Skeletal muscle satellite cell (primary cell): ENCODE measurements at regions not wholly inside any gene's neighbourhood (a gene's known extent, or its start where the extent isn't known, plus 50 kb on each side); places are given as distances from the start of the nearest gene placed in this dataset.
A peak's percentile ranks its signal among the peaks of the same experiment; 100 is the strongest.

Source experiments
- H3K27me3 ChIP-seq: 2 replicates; pipeline ENCODE4 v1.7.0; 2013; ENCODE audit warnings: low read length; ENCODE audit not compliant: control insufficient read depth, insufficient read depth
- H3K36me3 ChIP-seq: 2 replicates; pipeline ENCODE4 v1.7.0; 2013; ENCODE audit warnings: mild to moderate bottlenecking, control low read depth, low read length; ENCODE audit not compliant: insufficient read depth
- H3K4me1 ChIP-seq: 2 replicates; pipeline ENCODE4 v1.7.0; 2013; ENCODE audit warnings: low read length; ENCODE audit not compliant: control insufficient read depth, insufficient read depth
- H3K4me2 ChIP-seq: 2 replicates; pipeline ENCODE4 v1.7.0; 2013; ENCODE audit warnings: mild to moderate bottlenecking, low read length
- H3K4me3 ChIP-seq: 2 replicates; pipeline ENCODE4 v1.7.0; 2013; ENCODE audit warnings: low read length
- H3K9ac ChIP-seq: 2 replicates; pipeline ENCODE4 v1.7.0; 2013; ENCODE audit warnings: mild to moderate bottlenecking, low read depth, low read length, moderate library complexity
- H3K9me3 ChIP-seq: replicated peaks from 2 replicates; pipeline ENCODE4 v1.7.0; 2013; ENCODE audit warnings: mild to moderate bottlenecking, control low read depth, low read length

GRCh38 chr14:34931206-34931605 is 51.6 kb upstream of the SRP54 start:
- H3K4me2 ChIP-seq: no peak overlapping the region

GRCh38 chr14:34930591-34931091 is 52.2 kb upstream of the SRP54 start:
- Histone ChIP-seq H3K9ac (no peak overlapping the region), H3K4me3 (no peak overlapping the region), H3K4me1 (peaks cover 24% of the 10 kb centered on the region), H3K27me3 (no peaks in the 10 kb centered on the region), H3K9me3 (no peaks in the 10 kb centered on the region), H3K36me3 (no peaks in the 10 kb centered on the region), H3K4me2 (no peak overlapping the region)

More at GRCh38 chr14:34931206-34931605, 51.6 kb upstream of the SRP54 start:
- H3K36me3 ChIP-seq: no peaks in the 10 kb centered on the region
- peak overlapping the region; percentile 3 for H3K9ac ChIP-seq
- peaks cover 22% of the 10 kb centered on the region for H3K4me1 ChIP-seq
- H3K9me3 ChIP-seq: no peaks in the 10 kb centered on the region
- no peaks in the 10 kb centered on the region for H3K27me3 ChIP-seq
- H3K4me3 ChIP-seq: no peak overlapping the region

GRCh38 chr14:34926552-34926951 is 51.4 kb upstream of the BAZ1A start:
- H3K9me3 ChIP-seq: no peaks in the 10 kb centered on the region
- H3K4me3 ChIP-seq: no peak overlapping the region
- no peak overlapping the region for H3K9ac ChIP-seq
- H3K27me3 ChIP-seq: no peaks in the 10 kb centered on the region
- H3K36me3 ChIP-seq: no peaks in the 10 kb centered on the region
- peaks cover 22% of the 10 kb centered on the region for H3K4me1 ChIP-seq
- peak overlapping the region; percentile 0 for H3K4me2 ChIP-seq
